ENCODE measurements at regions not wholly inside any gene's neighbourhood (a gene's known extent, or its start where the extent isn't known, plus 50 kb on each side); places are given as distances from the start of the nearest gene placed in this dataset.

- no peak for DNase-seq
Observed at GRCh38 chr6:44775121-44775520, 387.6 kb downstream of the CDC5L start.

GRCh38 chr6:44776344-44776743, 388.8 kb downstream of the CDC5L start:
- no peak for DNase-seq

GRCh38 chr6:44778513-44778912, 391.0 kb downstream of the CDC5L start:
- no peak for DNase-seq

Measured in T1000 (cell line).